Right lung (tissue), 2 donors: ENCODE measurements at regions not wholly inside any gene's neighbourhood (a gene's known extent, or its start where the extent isn't known, plus 50 kb on each side); places are given as distances from the start of the nearest gene placed in this dataset.

ENCODE experiments used
- DNase-seq, 2 donors: peaks; one replicate each; pipeline ENCODE4 v3.0.0-alpha.2; 2013

DNA sequence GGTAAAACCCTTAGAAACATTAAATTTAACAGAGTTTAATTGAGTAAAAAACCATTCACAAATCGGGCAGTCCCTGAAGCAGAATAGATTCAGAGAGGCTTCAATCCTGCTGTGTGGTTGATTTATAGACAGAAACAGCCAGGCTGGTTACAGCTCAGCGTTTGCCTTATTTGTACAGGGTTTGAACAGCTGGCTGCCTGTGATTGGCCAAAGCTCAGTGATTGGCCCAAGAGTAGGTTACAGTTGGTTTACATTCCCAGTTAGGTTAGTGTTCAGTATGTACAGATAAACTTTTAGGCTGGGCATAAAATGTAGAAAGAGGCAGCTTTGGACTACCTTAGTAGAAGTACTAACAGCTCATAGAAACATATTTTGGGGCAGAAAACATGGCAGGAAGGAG, 210.4 kb upstream of the ELAC2 start:
- no peak for DNase-seq

DNA sequence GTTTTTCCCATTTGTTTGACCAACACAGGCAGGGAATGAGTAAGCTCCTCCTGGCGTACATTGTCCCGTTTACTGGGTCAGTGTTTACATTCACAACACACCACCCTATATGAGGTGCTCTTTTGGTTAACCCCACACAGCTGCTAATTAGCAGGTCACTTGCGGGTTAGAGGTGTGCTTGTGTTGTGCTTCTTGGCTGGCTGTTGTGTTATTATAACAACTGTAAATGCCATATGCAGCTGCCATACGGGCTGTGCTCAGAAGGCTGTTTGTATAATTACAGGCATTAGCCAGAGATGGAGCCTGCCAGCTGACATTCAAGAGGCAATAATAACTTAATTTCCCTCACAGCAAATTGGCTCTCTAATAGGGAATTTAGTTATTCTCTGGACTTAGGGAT, 205.1 kb upstream of the ELAC2 start:
- DNase-seq: no peak

DNA sequence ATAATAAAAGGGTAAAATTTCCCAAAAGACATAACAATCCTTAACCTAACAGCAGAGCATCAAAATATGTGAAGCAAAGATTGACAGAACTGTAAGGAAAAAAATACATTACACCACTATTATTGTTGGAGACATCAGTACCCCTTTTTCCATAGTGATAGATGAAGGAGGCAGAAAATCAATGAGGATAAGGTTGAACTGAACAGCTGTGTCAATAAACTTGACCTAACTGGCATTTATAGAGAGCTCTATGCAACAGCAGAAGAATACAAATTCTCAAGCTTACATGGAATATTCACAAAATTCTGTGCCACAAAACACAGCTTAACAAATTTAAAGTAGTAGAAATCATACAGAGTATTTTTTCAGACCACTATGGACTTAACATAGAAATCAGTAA, 195.0 kb upstream of the ELAC2 start:
- no peak for DNase-seq

DNA sequence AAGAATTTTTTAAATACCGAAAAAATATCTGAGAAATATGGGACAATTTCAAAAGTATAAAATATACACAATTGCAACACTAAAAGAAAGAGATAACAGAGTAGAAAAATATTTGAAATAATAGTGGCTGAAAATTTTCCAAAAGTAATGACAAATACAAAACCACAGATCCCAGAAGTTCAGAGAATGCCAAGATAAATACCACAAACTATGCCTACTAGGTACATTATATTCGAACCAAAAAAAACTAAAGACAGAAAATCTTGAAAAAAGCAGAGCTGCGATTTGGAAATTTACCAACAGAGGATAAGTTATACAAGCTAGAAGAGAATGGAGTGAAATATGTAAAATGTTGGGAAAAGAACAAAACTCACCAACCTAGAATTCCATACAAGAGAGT, 191.3 kb upstream of the ELAC2 start:
- DNase-seq: no peak

DNA sequence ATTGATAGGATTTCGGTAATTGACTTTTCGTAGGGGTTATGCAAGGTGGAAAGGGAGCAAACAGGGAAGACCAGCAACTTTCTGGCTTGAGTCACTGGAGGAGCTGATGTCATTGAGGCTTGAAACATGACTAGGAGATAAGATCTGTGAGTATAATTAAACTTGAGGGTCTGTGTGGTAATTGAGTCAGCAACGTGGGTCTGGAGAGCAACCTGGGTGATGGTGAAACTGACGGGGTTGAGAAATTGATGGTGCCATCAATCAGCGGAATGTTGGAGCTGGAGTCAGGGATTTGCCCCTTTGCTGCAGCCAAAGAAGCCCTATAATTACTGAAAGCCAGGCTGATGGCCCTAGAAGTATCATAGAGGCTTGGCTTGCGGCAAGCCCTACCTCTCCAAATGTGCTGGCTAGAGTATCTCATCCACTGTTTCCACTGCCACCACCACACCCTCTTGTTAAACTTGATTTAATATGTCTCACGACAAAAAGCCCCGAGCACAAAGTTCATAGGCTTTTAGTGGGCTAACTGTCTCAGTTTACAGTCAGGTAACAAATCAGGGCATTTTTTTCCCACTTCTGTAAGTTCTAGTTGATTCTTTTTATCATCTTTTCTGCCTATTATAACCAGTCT, 186.9 kb upstream of the ELAC2 start:
- DNase-seq: no peak

DNA sequence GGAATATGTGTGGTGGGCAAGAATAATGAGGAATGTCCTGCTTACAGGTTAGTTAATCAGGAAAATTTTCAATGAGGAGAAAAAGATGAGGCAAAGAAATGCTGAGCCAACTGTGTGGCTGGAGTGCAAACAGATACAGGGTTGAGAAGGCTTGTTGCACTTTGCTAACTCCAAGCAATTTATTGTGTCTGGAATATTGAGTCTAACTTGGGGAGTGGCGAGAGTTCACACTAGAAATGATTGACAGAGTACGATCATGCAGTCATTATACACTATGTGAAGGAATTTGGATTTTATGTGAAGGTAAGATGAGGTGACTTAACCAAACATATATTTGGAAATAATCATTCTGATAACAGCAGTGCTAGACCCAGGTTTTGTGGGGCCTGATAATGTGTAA, 185.0 kb upstream of the ELAC2 start:
- DNase-seq: no peak

DNA sequence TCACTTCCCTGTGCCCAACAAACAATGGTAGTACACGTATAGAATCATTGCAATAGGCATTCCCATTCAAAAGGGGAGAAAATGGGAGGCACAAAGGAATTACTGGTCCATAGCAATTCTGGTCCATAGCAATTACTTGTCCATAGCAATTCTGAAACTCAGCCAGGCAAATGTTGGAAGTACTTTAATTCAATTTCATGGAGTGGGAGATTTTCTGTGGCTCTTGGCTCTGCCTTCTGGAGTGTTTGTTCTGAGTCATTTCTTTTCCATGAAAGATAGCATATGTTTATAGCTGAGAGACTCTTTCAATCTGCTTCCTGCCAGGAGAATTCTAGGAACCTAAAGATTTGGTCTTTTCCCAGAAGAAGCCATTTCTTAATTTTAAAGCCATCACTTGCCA, 182.8 kb upstream of the ELAC2 start:
- DNase-seq: no peak

DNA sequence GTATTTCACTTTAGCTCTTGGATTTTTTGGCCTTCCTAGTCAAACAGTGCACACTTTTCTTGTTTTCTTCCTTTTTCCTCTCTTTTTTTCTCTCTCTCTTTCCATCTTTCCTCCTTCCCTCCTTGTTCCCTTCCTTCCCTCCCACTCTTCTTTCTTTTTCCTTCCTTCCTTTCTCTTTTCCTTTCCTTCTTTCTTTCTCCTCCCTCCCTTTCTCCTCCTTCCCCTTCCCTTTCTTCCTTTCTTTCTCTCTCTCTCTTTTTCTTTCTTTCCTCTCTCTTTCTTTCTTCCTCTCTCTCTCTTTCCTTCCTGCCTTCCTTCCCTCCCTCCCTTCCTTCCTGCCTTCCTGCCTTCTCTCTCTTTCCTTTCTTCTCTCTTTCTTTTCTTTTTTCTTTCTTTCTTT, 181.6 kb upstream of the ELAC2 start:
- DNase-seq: no peak

DNA sequence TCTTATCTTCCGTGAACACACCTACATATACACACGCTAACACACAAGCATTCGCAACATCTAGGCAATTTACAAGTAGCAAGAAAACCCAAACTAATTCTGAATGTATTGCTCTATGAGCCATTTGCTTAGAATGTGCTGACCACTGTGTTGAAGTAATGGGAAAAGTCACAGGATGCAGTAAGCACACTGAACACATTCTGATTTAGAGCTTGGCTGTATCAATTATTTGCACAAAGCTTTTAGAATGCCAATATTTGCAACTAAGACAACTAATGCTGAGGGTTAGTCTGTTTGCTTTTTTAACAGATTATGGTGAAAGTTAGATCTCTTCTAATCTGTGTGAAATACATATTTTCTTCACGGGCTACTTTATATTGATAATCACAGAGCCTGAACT, 179.8 kb upstream of the ELAC2 start:
- DNase-seq: no peak

DNA sequence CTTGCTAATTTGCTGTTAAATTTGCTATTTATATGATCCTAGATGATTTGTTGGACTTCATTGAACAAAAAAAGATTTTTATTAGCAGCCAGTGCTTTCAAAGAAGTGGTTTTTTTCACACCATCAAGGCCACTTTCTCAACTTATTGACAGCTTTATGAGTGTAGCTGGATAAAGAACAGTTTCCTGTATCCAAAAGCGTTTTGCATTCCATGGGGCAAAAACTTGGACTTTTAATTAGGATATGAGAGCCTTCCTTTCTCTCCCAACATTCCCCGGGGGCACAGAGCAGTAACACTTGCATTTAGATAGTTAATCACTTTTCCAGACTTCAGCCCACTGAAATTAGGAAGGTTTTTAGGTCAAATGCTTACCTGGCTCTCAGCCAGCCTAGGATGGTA, 177.1 kb upstream of the ELAC2 start:
- DNase-seq: no peak

DNA sequence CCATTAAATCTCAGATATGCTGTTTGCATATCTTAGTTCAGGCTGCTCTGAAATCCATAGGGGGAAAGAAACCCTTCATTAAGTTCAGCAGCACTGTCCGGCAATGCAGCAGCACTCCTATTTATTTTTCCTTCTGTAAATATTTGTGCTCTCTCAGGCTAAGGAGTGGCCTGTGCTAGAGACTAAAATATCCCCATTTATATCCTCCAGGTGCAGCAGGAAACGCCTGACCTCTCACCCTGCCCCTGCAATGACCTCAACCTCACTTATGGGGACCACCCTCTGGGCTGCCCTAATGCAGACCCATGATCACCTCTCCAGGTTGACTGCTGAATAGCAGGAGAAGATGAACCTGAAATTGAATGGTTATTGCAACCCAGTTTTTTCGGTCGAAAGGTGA, 165.0 kb upstream of the ELAC2 start:
- DNase-seq: no peak

DNA sequence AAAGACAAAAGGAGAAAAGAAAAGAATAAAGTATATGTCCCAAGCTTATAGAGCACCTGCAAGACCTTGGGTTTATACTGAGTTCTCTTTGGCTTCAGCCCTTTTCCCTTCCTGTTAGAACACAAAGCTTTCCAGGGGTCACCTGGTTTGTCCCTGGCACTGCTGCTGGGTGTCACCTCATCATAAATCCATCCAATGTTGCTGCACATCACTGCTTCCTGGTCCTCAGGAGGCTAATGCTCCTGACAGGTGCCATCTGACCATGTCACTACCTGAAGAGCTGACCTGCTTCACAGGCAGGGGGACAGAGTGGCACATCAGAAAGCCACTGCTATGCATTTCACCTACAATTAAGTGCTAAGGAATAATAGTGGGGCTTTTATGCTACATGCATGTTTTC, 164.6 kb upstream of the ELAC2 start:
- no peak for DNase-seq

DNA sequence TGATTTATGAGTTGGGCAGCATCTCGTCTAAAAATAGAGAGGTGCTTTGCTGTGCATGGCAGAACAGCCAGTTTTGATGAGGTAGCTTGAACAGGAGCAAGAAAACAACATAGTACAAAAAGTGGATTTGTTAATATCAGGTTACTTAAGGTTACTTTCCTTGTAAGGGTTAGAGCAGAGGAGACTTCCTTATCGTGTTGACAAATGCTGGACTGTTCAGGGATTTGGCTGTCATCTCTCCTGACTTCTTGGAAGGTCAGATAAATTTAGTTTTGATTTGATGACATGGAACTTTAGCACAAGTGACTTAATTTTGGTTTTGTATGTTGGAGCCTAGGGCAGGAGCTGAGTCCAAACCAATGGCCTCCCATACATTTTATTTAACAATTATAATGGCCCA, 163.9 kb upstream of the ELAC2 start:
- no peak for DNase-seq

DNA sequence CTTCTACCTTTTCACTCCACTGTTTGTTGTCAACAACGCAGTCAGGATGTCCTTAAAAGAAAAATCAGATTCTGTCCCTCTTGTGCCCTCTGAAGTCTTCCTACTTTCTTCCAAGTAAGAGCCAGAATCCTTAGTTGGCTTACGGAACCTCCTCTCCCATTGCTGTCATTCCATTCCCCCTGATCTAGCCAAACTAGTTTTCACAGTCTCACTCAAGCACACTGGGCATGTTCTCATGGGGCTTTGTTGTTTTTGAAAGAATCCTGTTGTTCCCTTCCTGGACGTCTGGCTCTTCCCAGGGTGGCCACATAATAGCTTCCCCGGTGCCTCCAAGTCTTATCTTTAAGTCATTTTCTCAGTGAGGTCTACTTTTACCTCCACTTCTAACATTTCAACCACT, 158.6 kb upstream of the ELAC2 start:
- no peak for DNase-seq

DNA sequence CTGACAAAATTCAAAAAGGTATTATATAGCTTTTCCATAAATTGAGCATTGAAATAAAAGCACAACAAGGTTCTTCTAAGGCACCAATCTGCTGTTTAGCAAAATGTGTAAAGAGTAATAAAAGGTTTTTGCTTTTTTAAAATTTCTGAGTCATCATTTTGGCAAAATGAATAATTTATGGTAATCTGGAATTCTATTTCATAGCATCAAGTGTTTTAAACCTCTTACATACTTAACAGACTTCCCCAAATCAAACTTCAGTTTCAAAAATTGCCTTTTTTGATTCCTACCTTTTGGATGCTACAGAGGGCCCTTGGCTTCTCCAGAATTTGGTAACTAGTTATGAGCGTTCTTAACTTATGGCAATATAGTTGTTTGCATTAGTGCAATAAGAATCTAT, 154.0 kb upstream of the ELAC2 start:
- no peak for DNase-seq

DNA sequence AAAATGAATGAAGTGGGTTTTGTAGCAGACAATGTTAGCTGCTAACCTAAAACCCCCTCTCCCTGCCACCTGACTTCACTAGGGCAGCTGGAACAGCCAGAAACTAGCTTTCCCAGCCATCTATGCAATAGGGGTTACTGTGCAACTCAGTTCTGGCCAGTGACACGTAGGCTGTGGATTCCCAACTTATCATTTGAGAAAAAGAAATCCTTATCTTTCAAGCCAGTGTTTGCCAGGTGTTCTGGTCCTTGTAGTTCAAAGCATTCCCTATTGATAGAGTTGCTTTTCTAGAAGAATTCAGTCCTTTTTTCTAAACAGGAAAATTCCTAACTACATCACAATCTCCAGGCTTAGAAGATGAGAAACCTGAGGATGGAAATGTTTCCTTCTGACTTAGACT, 144.5 kb upstream of the ELAC2 start:
- no peak for DNase-seq

DNA sequence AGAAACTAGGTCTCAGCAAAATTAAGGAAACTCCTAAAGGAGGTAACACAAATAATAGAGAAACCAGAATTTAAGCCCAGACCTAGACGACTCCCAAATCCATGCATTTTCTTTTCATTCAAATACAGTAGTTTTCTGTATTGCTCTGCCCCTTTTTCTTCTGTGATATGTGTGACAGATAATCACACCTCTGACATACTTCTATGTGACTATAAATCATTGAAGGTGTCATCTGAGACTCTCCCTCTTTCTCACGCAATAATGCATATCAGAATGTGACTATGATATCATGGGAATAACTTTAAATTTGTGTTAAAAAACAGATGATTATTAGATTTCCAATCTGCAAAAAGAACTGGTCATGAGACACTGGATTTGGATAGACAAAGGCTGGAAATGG, 143.0 kb upstream of the ELAC2 start:
- DNase-seq: no peak

DNA sequence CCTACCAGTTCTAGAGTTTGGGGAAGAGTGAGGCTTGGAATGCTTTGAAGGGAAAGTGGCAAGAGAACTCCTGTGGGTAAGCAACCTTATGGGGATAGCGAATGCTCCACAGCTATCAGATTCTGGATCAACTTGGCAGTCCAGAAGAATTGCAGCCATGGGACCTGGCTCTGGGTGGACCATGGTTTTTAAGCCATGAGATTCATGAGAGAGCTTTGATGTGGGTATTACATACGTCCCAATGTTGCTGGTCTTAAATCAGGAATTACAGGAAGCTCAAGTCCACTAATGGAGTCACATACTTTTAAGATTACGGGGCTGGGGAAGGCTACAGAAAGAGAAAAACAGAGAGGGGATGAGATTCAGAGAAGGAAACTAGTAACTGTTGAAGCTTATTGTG, 142.5 kb upstream of the ELAC2 start:
- DNase-seq: no peak

DNA sequence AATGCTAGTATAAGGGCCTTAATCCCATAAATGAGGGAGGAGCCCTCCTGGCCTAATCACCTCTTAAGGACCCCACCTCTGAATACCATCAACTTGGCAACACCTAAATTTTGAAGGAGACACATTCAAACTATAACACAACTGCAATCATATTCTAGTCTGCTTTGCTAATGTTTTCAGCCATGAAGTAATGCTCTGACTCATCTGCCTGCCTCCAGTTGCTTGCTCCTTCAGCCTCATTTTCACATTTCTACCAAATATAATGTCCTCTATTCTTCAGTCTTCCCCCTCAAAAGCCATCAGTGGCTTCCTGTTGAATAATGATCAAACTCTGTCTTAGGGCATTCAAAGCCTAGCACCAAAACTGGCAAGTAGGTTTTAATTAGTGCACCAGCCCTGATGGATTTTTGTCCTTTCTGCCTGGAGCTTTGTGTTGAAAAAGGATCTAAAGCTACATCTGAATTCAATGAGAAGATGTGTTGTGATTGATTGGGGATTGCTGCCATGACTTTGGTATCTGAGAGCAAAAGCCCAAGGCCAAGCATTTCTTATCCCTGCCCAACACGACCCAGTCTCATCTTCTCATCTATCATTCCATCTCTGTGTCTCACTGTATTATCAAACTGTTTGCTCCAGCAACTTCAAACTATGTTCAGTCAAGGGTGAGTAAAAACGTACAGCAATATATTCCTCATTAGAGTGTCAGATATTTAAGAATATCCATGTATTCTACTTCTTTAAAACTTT, 140.8 kb upstream of the ELAC2 start:
- DNase-seq: no peak

DNA sequence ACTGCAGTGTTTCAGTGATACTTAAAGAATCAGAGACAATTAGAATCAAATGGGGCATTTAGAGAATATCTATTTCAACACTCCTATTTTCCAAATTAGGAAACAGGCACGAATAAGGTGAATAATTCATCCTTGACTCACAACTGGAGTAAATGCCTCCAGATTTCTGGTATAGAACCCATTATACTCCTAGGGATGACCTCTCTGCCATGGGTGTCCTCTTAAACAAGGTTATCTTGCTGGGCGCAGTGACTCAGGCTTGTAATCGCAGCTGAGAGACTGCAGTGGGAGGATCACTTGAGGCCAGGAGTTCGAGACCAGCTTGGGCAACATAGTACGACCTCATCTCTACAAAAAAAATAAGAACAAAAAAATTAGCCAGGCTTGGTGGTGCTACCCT, 139.8 kb upstream of the ELAC2 start:
- DNase-seq: no peak

DNA sequence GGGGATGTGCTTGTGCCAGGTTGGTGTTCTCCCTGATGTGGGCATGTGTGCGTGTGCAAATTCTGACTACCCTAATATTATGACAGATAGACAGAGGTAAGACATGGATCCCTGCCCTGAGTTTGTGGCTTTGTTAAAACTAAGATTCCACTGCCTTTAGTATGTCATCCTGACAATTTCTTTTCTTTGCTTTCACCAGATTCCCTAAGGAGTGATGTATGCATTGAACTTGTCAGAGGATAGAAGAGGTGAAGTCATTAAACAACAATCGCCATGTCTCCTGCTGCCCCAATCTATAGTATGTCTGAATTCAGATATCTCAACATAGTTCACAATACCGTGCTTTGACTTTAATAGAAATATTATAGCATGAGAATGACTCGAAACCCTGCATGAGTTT, 137.1 kb upstream of the ELAC2 start:
- no peak for DNase-seq

DNA sequence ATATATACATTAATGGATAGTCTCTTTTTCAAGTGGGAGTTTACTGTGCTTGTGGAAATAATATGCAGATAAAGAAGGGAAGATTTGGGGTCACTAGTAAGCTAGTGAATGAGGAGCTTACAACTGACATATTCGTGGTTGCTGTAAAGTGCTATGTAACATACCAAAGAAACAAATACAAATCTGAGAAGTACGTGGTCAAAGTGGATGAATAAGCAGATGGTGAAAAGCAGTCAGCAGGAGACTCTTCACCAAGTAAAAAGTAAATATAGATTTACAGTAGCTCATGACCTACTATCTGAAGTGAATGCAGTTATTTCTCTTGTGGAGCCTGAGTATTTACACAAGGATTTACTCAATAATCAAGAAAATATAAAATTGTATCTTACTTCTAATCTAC, 136.6 kb upstream of the ELAC2 start:
- DNase-seq: no peak

DNA sequence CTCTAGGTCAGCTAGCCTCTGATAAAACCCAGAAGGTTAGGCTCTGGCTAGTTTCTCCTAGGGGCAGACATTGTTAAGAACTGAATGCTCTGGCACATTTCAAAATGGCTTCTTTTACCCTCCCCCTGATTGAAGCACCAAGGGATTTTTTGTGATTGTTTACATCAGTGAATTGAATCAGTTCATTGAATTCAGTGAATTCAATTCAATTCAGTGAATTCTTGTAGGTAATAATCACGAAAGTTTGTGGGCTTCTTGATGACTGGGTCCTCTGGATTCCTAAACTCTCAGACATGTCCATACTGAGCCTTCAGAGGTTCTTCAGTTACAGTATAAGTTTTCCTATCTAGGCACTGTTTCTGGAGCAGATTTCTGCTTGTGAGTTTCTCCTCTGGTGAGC, 135.2 kb upstream of the ELAC2 start:
- no peak for DNase-seq

DNA sequence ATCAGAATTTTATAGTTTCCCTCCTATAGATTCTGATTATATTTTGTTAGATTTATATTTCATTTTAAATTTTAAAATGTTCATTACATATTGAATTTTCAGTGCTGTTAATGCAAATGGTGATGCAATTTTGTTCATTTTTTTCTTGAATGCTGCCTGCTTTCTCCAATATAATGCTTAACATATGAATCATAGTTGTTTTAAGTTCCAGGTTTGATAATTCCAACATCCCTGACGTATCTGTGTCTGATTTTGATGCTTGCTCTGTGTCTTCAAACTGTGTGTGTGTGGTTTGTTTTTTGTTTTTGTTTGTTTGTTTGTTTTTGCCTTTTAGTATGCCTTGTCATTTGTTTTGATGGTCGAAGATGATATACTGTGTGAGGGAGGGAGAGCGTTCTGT, 134.7 kb upstream of the ELAC2 start:
- DNase-seq: no peak
